ENCODE measurements at regions not wholly inside any gene's neighbourhood (a gene's known extent, or its start where the extent isn't known, plus 50 kb on each side); places are given as distances from the start of the nearest gene placed in this dataset.
"Not testable (repeated sequence)": the region's sequence is repeated elsewhere in the genome, so short reads cannot be mapped to it uniquely, and the experiment has no call there.

- not testable (repeated sequence) for FAIRE-seq
These were observed 182.4 kb downstream of the PRELID2 start for GRCh38 chr5:145652700-145653099.

- not testable (repeated sequence) for FAIRE-seq
These were observed 188.0 kb downstream of the PRELID2 start for GRCh38 chr5:145647137-145647536.

GRCh38 chr5:145643214-145643613 lies 191.9 kb downstream of the PRELID2 start:
- FAIRE-seq: not testable (repeated sequence)

- no peak for FAIRE-seq
These were observed 197.7 kb downstream of the PRELID2 start for GRCh38 chr5:145637396-145637795.

DNA sequence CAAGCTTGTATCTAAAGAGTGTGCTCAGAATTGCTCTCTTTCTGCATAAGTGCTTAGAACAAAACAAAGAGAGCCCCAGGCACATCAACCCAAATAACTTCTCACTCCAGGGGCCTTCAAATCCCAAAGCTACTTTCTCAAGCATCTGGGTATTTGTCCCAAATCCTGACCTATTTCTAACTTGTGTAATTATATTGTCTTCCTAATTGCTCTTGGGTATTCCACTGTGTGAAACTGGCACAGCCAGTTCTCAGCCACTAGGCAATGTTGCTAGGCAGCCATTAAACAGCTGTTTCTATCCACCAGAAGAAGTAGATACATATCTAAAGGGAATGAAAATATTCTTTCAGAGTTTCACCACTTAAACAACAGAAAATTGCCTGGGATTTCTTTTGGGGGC lies 198.8 kb downstream of the PRELID2 start:
- FAIRE-seq: no peak

DNA sequence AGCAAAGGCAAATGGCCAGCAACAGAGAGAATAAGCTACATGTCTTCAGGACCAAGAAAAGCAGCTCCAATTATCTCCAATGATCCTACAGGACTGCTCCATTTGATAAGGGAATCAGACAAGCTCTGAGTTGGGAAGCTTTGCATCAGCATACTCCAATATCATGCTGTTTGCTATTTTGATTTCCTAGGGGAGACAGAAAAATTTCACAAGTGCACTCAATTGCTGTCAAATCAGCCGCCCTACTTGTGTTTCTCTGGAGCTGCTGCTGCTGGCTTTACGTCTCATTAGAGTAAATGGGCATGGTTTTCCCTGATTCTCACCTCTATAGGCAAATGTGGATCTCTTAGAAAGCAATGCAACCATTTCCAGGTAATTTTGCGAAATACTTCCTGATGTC lies 201.7 kb downstream of the PRELID2 start:
- no peak for FAIRE-seq

- no peak for FAIRE-seq
These were observed 202.4 kb downstream of the PRELID2 start for GRCh38 chr5:145632701-145633100.

- FAIRE-seq: no peak
These were observed 206.1 kb downstream of the PRELID2 start for GRCh38 chr5:145629047-145629446.

- no peak for FAIRE-seq
These were observed 206.6 kb downstream of the PRELID2 start for GRCh38 chr5:145628525-145628924.

- FAIRE-seq: no peak
These were observed 215.3 kb downstream of the PRELID2 start for GRCh38 chr5:145619806-145620310.

GRCh38 chr5:145616739-145617138 lies 218.4 kb downstream of the PRELID2 start:
- FAIRE-seq: not testable (repeated sequence)

- FAIRE-seq: no peak
These were observed 236.2 kb downstream of the PRELID2 start for GRCh38 chr5:145598983-145599382.

DNA sequence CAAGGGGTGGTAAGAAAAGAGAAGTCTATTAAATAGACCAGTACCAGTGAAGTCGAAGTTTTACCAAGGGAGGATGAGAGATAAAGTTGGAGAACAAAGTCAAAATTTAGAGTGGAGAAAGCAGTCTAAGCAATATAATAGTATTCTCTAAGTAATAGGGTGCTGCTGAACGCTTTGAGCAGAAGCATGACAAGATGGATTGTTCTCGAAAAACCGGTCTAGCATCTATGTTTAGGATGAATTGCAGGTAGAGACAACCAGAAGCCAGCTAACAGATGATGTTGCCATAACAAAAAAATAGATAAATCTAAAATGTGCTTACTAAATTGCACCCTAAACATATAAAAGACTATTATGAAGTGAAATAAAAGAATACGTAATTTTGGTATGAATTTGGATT lies 237.0 kb downstream of the PRELID2 start:
- no peak for FAIRE-seq

GRCh38 chr5:145591578-145591977 lies 243.6 kb downstream of the PRELID2 start:
- no peak for FAIRE-seq

DNA sequence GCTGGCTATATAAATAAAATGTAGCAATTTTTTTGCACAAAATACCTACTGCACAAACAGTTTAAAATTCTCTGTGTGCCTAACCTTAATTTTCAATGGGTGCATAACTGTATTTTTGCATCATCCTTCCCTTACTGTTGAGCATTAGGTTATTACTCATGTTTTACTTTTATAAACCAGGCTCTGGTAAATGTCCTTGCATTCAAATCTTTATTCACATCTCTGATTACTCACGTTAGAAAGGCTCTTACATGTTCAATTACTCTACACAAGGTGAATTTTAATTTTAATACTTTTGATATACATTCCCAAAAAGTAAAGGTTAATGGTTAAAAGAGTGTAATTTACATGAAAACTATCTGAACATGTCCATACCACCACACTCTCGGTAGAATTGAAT lies 246.1 kb downstream of the PRELID2 start:
- no peak for FAIRE-seq

DNA sequence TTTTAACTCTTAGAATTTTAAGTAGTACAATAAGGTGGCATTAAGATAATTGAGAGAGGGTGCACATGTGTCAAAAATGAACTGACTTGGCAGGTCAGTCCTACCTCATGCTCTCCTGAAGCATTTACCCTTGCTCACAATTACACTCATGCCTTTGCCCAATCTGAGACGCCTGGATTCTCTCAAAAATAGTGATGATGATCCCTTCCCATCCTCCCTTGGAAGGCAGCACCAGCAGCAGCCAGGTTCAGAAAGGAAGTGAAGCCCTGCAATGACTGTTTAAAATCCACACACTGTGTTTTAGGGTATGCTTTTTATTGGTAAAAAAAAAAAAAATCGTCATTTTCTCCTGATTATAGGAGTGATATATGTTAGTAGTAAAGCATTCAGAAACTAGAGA lies 246.6 kb downstream of the PRELID2 start:
- no peak for FAIRE-seq

GRCh38 chr5:145588113-145588512 lies 247.0 kb downstream of the PRELID2 start:
- no peak for FAIRE-seq

- no peak for FAIRE-seq
These were observed 247.4 kb downstream of the PRELID2 start for GRCh38 chr5:145587710-145588109.

DNA sequence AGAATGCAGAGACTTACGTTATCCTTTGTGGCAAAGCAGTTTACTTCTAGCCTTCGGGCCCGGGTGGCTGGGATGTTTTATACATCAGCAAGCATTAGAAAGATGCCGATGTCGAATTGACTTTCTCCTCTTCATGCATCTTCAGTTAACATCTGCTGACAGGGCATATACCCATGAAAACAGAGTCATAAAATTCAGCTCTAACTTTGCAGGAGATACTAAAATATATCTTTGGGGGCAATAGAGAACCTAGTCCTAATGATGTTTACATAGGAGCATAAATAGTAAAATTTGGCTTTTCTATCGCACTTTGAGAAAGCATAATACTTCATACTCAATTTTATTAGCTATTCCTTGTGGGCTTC lies 247.9 kb downstream of the PRELID2 start:
- no peak for FAIRE-seq

DNA sequence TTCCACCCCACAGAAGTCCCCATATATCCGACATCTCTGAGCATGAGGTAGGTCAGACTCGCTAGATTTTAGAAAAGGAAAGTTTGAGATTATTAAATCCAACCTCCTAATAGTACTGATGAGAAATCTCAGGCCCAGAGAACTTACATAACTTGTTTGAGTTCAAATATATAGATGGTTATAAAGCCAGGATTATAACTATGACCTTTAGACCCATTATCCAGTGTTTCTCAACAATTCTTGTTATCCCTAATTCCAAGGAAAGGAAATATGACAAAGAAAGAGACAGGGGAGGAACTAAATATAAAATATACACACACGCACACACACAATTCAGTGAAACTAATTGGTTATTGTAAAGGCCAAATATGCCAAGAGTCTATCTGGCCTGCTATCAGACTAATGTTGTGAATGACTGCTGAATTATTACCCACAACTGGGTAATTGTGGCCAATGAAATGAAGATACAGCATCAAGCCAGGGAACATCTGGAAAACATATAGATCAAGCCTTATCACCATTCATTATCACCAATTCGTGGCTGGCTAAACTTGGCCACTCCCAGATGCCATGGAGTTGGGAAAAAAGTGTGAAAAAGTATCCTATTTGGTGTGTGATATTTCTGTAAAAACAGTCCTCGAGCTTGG lies 248.4 kb downstream of the PRELID2 start:
- FAIRE-seq: no peak

- no peak for FAIRE-seq
These were observed 249.5 kb downstream of the PRELID2 start for GRCh38 chr5:145585443-145586148.

DNA sequence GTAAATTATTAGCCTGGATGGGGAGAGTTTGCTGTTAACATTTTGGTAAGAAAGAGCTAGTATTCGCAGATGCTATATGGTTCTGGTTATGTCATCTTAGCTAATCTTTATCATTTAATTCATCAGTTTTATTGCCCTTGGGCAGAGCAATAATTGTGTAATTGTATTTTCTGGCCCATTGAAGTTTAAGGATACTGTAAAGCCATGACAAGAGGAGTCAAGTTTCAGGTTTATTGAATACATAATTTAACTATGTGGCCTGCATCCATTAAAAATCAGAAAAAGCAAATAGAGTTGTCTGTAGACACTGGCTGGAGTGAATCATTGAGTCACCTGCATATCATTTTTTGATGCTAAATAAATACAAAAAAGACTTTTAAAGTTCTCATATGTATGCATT lies 255.8 kb downstream of the PRELID2 start:
- FAIRE-seq: no peak

GRCh38 chr5:145574889-145575573 lies 260.1 kb downstream of the PRELID2 start:
- FAIRE-seq: no peak

DNA sequence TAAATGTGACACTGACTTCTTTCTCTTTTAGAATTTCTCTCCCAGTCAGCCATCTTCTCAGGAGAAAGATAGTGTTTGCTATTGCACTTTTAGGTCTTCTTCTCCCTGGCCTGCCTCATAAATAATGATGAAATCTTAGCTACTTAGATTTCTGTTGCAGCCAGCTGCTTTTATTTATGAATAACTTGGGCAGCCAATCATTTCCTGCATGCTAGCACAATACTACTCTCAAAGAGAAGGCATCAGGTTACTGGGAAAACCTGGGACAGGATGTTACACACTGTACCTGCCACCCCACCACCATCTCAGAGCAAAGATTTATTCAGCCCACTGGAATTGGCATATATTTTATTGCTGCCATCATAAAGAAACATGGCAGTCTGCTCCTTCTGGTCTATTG lies 266.6 kb downstream of the PRELID2 start:
- FAIRE-seq: no peak
